ENCODE measurements at regions not wholly inside any gene's neighbourhood (a gene's known extent, or its start where the extent isn't known, plus 50 kb on each side); places are given as distances from the start of the nearest gene placed in this dataset.

DNA sequence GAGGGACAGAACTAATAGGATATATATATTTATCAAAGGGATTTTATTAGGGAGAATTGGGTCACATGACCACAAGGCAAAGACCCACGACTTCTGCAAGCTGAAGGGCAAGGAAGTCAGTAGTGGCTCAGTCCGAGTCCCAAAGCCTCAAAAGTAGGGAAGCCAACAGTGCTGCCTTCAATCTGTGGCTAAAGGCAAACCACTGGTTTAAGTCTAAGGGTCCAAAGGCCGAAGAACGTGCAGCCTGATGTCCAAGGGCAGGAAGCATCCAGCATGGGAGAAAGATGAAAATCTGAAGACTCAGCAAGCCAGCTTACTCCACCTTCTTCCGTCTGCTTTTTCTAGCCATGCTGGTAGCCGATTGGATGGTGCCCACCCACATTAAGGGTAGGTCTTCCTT lies 157.9 kb upstream of the CRY1 start:
- Mint-ChIP-seq H3K27ac (no peak overlapping the region), H3K9me3 (no peaks in the 10 kb centered on the region), H3K4me3 (no peak overlapping the region), H3K4me1 (no peaks in the 10 kb centered on the region), H3K36me3 (no peaks in the 10 kb centered on the region), H3K27me3 (peaks cover 0 to 8% of the 10 kb centered on the region in 2 donors)
- Histone ChIP-seq H3K27ac (ENCODE audit: low read length) (no peak overlapping the region), H3K36me3 (ENCODE audit: control insufficient read depth in 2 of 2, extremely low read depth in 1 of 2, insufficient read depth in 1 of 2, low read length in 1 of 2) (no peaks in the 10 kb centered on the region), H3K4me1 (ENCODE audit: control insufficient read depth in 1 of 2, extremely low read depth in 1 of 2, insufficient read depth in 2 of 2, low read length in 2 of 2) (no peaks in the 10 kb centered on the region), H3K9me3 (no peaks in the 10 kb centered on the region), H3K4me3 (ENCODE audit: control insufficient read depth in 1 of 2, extremely low read depth in 1 of 2, low read length in 1 of 2) (no peak overlapping the region), H3K27me3 (replicated peaks in 1 of 2; ENCODE audit: control insufficient read depth in 2 of 2, extremely low read depth in 1 of 2, insufficient read depth in 2 of 2, low read length in 1 of 2) (peaks cover 0 to 10% of the 10 kb centered on the region in 2 experiments)
- POLR2A ChIA-PET = no interaction called here
- 80% methylated on average over 6 of the region's 6 CpGs for WGBS (ENCODE audit: insufficient coverage)
- DNase-seq = no peak
- ATAC-seq (replicated peaks in 1 of 4) = no peak
- CTCF ChIA-PET = no interaction called here

GRCh38 chr12:107253361-107253760 lies 160.0 kb upstream of the CRY1 start:
- H3K27me3 Mint-ChIP-seq = peaks cover 0 to 8% of the 10 kb centered on the region in 2 donors
- POLR2A ChIA-PET = no interaction called here
- Histone ChIP-seq H3K4me3 (ENCODE audit: control insufficient read depth in 1 of 2, extremely low read depth in 1 of 2, low read length in 1 of 2) (no peak overlapping the region), H3K27me3 (replicated peaks in 1 of 2; ENCODE audit: control insufficient read depth in 2 of 2, extremely low read depth in 1 of 2, insufficient read depth in 2 of 2, low read length in 1 of 2) (peaks cover 0 to 12% of the 10 kb centered on the region in 2 experiments), H3K36me3 (ENCODE audit: control insufficient read depth in 2 of 2, extremely low read depth in 1 of 2, insufficient read depth in 1 of 2, low read length in 1 of 2) (no peaks in the 10 kb centered on the region), H3K27ac (ENCODE audit: low read length) (no peak overlapping the region), H3K4me1 (ENCODE audit: control insufficient read depth in 1 of 2, extremely low read depth in 1 of 2, insufficient read depth in 2 of 2, low read length in 2 of 2) (no peaks in the 10 kb centered on the region), H3K9me3 (no peaks in the 10 kb centered on the region)
- WGBS (ENCODE audit: insufficient coverage) = no CpG with 5 or more reads among the region's 1 CpG
- CTCF ChIA-PET = no interaction called here
- DNase-seq (no peak), ATAC-seq (replicated peaks in 1 of 4) (no peak)
- no peaks in the 10 kb centered on the region for H3K4me1 Mint-ChIP-seq
- H3K4me3 Mint-ChIP-seq = no peak overlapping the region
- H3K36me3 Mint-ChIP-seq = no peaks in the 10 kb centered on the region
- H3K27ac Mint-ChIP-seq = no peak overlapping the region
- H3K9me3 Mint-ChIP-seq = no peaks in the 10 kb centered on the region

GRCh38 chr12:107254258-107254856 lies 161.0 kb upstream of the CRY1 start:
- no peak for ATAC-seq (replicated peaks in 1 of 4)
- Mint-ChIP-seq H3K36me3 (no peaks in the 10 kb centered on the region), H3K27me3 (peaks cover 4% of the 10 kb centered on the region in 2 donors), H3K9me3 (no peaks in the 10 kb centered on the region), H3K4me3 (no peak overlapping the region), H3K27ac (no peak overlapping the region), H3K4me1 (no peaks in the 10 kb centered on the region)
- Histone ChIP-seq H3K36me3 (ENCODE audit: control insufficient read depth in 2 of 2, extremely low read depth in 1 of 2, insufficient read depth in 1 of 2, low read length in 1 of 2) (no peaks in the 10 kb centered on the region), H3K27ac (ENCODE audit: low read length) (no peak overlapping the region), H3K4me1 (ENCODE audit: control insufficient read depth in 1 of 2, extremely low read depth in 1 of 2, insufficient read depth in 2 of 2, low read length in 2 of 2) (no peaks in the 10 kb centered on the region), H3K27me3 (replicated peaks in 1 of 2; ENCODE audit: control insufficient read depth in 2 of 2, extremely low read depth in 1 of 2, insufficient read depth in 2 of 2, low read length in 1 of 2) (peaks cover 0 to 12% of the 10 kb centered on the region in 2 experiments), H3K9me3 (no peaks in the 10 kb centered on the region), H3K4me3 (ENCODE audit: control insufficient read depth in 1 of 2, extremely low read depth in 1 of 2, low read length in 1 of 2) (no peak overlapping the region)
- no peak for DNase-seq
- CTCF ChIA-PET = no interaction called here
- POLR2A ChIA-PET = no interaction called here
- 73% methylated on average over 3 of the region's 5 CpGs for WGBS (ENCODE audit: insufficient coverage)

GRCh38 chr12:107258780-107259179 lies 165.4 kb upstream of the CRY1 start:
- Histone ChIP-seq H3K4me1 (ENCODE audit: control insufficient read depth in 1 of 2, extremely low read depth in 1 of 2, insufficient read depth in 2 of 2, low read length in 2 of 2) (no peaks in the 10 kb centered on the region), H3K27me3 (replicated peaks in 1 of 2; ENCODE audit: control insufficient read depth in 2 of 2, extremely low read depth in 1 of 2, insufficient read depth in 2 of 2, low read length in 1 of 2) (peaks cover 0 to 9% of the 10 kb centered on the region in 2 experiments), H3K9me3 (no peaks in the 10 kb centered on the region), H3K36me3 (ENCODE audit: control insufficient read depth in 2 of 2, extremely low read depth in 1 of 2, insufficient read depth in 1 of 2, low read length in 1 of 2) (no peaks in the 10 kb centered on the region), H3K27ac (ENCODE audit: low read length) (no peak overlapping the region), H3K4me3 (ENCODE audit: control insufficient read depth in 1 of 2, extremely low read depth in 1 of 2, low read length in 1 of 2) (no peak overlapping the region)
- Mint-ChIP-seq H3K36me3 (no peaks in the 10 kb centered on the region), H3K27ac (no peak overlapping the region), H3K9me3 (peaks cover 0 to 8% (median 7%) of the 10 kb centered on the region in 3 donors), H3K27me3 (peaks cover 4 to 7% of the 10 kb centered on the region in 2 donors), H3K4me3 (no peak overlapping the region), H3K4me1 (no peaks in the 10 kb centered on the region)
- no CpG with 5 or more reads among the region's 3 CpGs for WGBS (ENCODE audit: insufficient coverage)
- POLR2A ChIA-PET = no interaction called here
- no peak for ATAC-seq (replicated peaks in 1 of 4)
- CTCF ChIA-PET = interaction anchor here (0.6 kb wide), 2 partner anchors 8 to 115 kb away, joined by 4 to 7 read pairs; no protein-coding TSS in a partner anchor
- no peak for DNase-seq

- POLR2A ChIA-PET = no interaction called here
Observed at GRCh38 chr12:107263980-107264379, 170.6 kb upstream of the CRY1 start.

DNA sequence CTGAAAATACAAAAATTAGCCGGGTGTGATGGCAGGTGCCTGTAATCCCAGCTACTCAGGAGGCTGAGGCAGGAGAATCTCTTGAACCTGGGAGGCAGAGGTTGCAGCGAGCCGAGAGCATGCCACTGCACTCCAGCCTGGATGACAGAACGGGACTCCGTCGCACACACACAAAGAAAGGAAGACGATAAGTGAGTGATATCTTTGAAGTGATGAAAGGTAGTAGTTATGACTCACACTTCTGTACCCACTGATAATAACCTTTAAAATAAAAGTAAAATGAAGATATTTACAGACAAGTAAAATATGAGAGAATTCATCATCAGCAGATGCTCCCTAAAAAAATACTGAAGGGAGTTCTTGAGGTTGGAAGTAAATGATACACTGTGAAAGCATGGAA lies 171.3 kb upstream of the CRY1 start:
- 100% methylated on average over 2 of the region's 7 CpGs for WGBS (ENCODE audit: insufficient coverage)
- ATAC-seq (replicated peaks in 1 of 4) = peak in 1 of 4 experiments; percentile 62
- Histone ChIP-seq H3K36me3 (ENCODE audit: control insufficient read depth in 2 of 2, extremely low read depth in 1 of 2, insufficient read depth in 1 of 2, low read length in 1 of 2) (no peaks in the 10 kb centered on the region), H3K4me1 (ENCODE audit: control insufficient read depth in 1 of 2, extremely low read depth in 1 of 2, insufficient read depth in 2 of 2, low read length in 2 of 2) (no peaks in the 10 kb centered on the region), H3K27ac (ENCODE audit: low read length) (no peak overlapping the region), H3K27me3 (replicated peaks in 1 of 2; ENCODE audit: control insufficient read depth in 2 of 2, extremely low read depth in 1 of 2, insufficient read depth in 2 of 2, low read length in 1 of 2) (no peaks in the 10 kb centered on the region), H3K4me3 (ENCODE audit: control insufficient read depth in 1 of 2, extremely low read depth in 1 of 2, low read length in 1 of 2) (no peak overlapping the region), H3K9me3 (no peaks in the 10 kb centered on the region)
- peaks cover 0 to 3% of the 10 kb centered on the region in 2 donors for H3K27me3 Mint-ChIP-seq
- peak overlapping the region in 1 of 3 donors; percentile 18 for H3K4me3 Mint-ChIP-seq
- peaks cover 0 to 12% (median 12%) of the 10 kb centered on the region in 3 donors for H3K9me3 Mint-ChIP-seq
- POLR2A ChIA-PET = no interaction called here
- DNase-seq = no peak
- CTCF ChIA-PET = no interaction called here
- no peak overlapping the region for H3K27ac Mint-ChIP-seq
- peaks cover 0 to 6% (median 0%) of the 10 kb centered on the region in 3 donors for H3K4me1 Mint-ChIP-seq
- no peaks in the 10 kb centered on the region for H3K36me3 Mint-ChIP-seq

More at GRCh38 chr12:107263980-107264379, 170.6 kb upstream of the CRY1 start:
- no peaks in the 10 kb centered on the region for H3K36me3 Mint-ChIP-seq
- Histone ChIP-seq H3K27ac (ENCODE audit: low read length) (no peak overlapping the region), H3K36me3 (ENCODE audit: control insufficient read depth in 2 of 2, extremely low read depth in 1 of 2, insufficient read depth in 1 of 2, low read length in 1 of 2) (no peaks in the 10 kb centered on the region), H3K9me3 (no peaks in the 10 kb centered on the region), H3K4me3 (ENCODE audit: control insufficient read depth in 1 of 2, extremely low read depth in 1 of 2, low read length in 1 of 2) (no peak overlapping the region), H3K4me1 (ENCODE audit: control insufficient read depth in 1 of 2, extremely low read depth in 1 of 2, insufficient read depth in 2 of 2, low read length in 2 of 2) (no peaks in the 10 kb centered on the region), H3K27me3 (replicated peaks in 1 of 2; ENCODE audit: control insufficient read depth in 2 of 2, extremely low read depth in 1 of 2, insufficient read depth in 2 of 2, low read length in 1 of 2) (no peaks in the 10 kb centered on the region)
- DNase-seq (no peak), ATAC-seq (replicated peaks in 1 of 4) (no peak)
- H3K4me3 Mint-ChIP-seq = no peak overlapping the region
- peaks cover 3% of the 10 kb centered on the region in 2 donors for H3K27me3 Mint-ChIP-seq
- H3K9me3 Mint-ChIP-seq = peaks cover 0 to 12% (median 12%) of the 10 kb centered on the region in 3 donors
- H3K4me1 Mint-ChIP-seq = peaks cover 0 to 6% (median 0%) of the 10 kb centered on the region in 3 donors
- no peak overlapping the region for H3K27ac Mint-ChIP-seq
- CTCF ChIA-PET = no interaction called here

GRCh38 chr12:107267604-107268003 lies 174.3 kb upstream of the CRY1 start:
- no peaks in the 10 kb centered on the region for H3K36me3 ChIP-seq (ENCODE audit: control insufficient read depth in 2 of 2, extremely low read depth in 1 of 2, insufficient read depth in 1 of 2, low read length in 1 of 2)
- no peak overlapping the region for H3K27ac Mint-ChIP-seq

More at GRCh38 chr12:107267604-107268003, 174.3 kb upstream of the CRY1 start:
- ChIA-PET CTCF (no interaction called here), POLR2A (no interaction called here)
- peaks cover 0 to 6% (median 0%) of the 10 kb centered on the region in 3 donors for H3K4me1 Mint-ChIP-seq
- H3K9me3 ChIP-seq = no peaks in the 10 kb centered on the region
- H3K4me1 ChIP-seq (ENCODE audit: control insufficient read depth in 1 of 2, extremely low read depth in 1 of 2, insufficient read depth in 2 of 2, low read length in 2 of 2) = no peaks in the 10 kb centered on the region
- no peak overlapping the region for H3K27ac ChIP-seq (ENCODE audit: low read length)
- no peak overlapping the region for H3K4me3 ChIP-seq (ENCODE audit: control insufficient read depth in 1 of 2, extremely low read depth in 1 of 2, low read length in 1 of 2)
- 70% methylated on average over 1 of the region's 1 CpG for WGBS (ENCODE audit: insufficient coverage)
- no peak for ATAC-seq (replicated peaks in 1 of 4)
- no peaks in the 10 kb centered on the region for H3K27me3 Mint-ChIP-seq
- H3K9me3 Mint-ChIP-seq = peaks cover 0 to 12% (median 10%) of the 10 kb centered on the region in 3 donors
- H3K36me3 Mint-ChIP-seq = no peaks in the 10 kb centered on the region
- H3K4me3 Mint-ChIP-seq = no peak overlapping the region
- DNase-seq = no peak
- no peaks in the 10 kb centered on the region for H3K27me3 ChIP-seq (replicated peaks in 1 of 2; ENCODE audit: control insufficient read depth in 2 of 2, extremely low read depth in 1 of 2, insufficient read depth in 2 of 2, low read length in 1 of 2)

Data from T-cell (primary cell).